ENCODE measurements at regions not wholly inside any gene's neighbourhood (a gene's known extent, or its start where the extent isn't known, plus 50 kb on each side); places are given as distances from the start of the nearest gene placed in this dataset.
"Not testable (repeated sequence)": the region's sequence is repeated elsewhere in the genome, so short reads cannot be mapped to it uniquely, and the experiment has no call there.

- no peaks in the 10 kb centered on the region for H3K27me3 Mint-ChIP-seq
- H3K36me3 Mint-ChIP-seq: no peaks in the 10 kb centered on the region
- peaks cover 16% of the 10 kb centered on the region for H3K9me3 Mint-ChIP-seq
- H3K27ac Mint-ChIP-seq: no peak overlapping the region
- H3K4me1 Mint-ChIP-seq: no peaks in the 10 kb centered on the region
- no peak overlapping the region for H3K4me3 Mint-ChIP-seq
- DNase-seq: no peak
Measured at GRCh38 chr9:73889023-73889422, 608.1 kb upstream of the RORB start.

DNA sequence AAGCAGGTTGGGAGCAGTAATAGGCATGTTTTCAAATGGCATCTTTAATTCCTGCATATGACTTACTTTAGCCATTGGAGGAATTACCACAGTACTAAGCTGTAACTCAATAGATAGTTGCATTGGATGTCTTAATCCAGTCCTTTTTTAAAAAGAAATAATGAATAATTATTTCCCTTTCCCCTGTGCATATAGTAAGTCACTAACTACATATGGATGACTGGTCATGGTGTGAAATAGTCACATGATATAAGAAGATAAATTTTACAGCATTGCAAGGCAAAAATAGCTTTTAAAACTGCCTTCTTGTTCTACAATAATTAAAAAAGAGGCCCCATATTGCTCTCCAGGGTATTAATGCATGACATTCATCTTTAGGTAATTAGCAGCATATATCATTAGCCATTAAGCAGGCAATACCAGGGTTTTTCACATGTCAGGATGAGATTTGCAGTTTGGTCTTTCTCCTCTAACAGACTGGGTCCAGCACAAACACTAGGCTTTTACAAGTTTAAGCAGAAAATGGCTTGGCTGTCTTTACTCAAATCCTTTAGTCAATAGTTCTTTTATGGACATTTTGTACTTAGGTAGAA lies 606.4 kb upstream of the RORB start:
- H3K36me3 Mint-ChIP-seq: no peaks in the 10 kb centered on the region
- no peaks in the 10 kb centered on the region for H3K27me3 Mint-ChIP-seq
- H3K27ac Mint-ChIP-seq: no peak overlapping the region
- peaks cover 8% of the 10 kb centered on the region for H3K9me3 Mint-ChIP-seq
- no peak overlapping the region for H3K4me3 Mint-ChIP-seq
- no peaks in the 10 kb centered on the region for H3K4me1 Mint-ChIP-seq
- no peak for DNase-seq

GRCh38 chr9:73892335-73892734 lies 604.8 kb upstream of the RORB start:
- H3K36me3 Mint-ChIP-seq: no peaks in the 10 kb centered on the region
- H3K4me3 Mint-ChIP-seq: no peak overlapping the region
- peaks cover 4% of the 10 kb centered on the region for H3K9me3 Mint-ChIP-seq
- H3K27ac Mint-ChIP-seq: no peak overlapping the region
- DNase-seq: no peak
- H3K4me1 Mint-ChIP-seq: no peaks in the 10 kb centered on the region
- H3K27me3 Mint-ChIP-seq: no peaks in the 10 kb centered on the region

GRCh38 chr9:73893230-73893629 lies 603.9 kb upstream of the RORB start:
- peaks cover 1% of the 10 kb centered on the region for H3K9me3 Mint-ChIP-seq
- H3K4me1 Mint-ChIP-seq: no peaks in the 10 kb centered on the region
- H3K4me3 Mint-ChIP-seq: no peak overlapping the region
- no peaks in the 10 kb centered on the region for H3K27me3 Mint-ChIP-seq
- no peaks in the 10 kb centered on the region for H3K36me3 Mint-ChIP-seq
- no peak for DNase-seq
- no peak overlapping the region for H3K27ac Mint-ChIP-seq

- H3K9me3 Mint-ChIP-seq: peaks cover 4% of the 10 kb centered on the region
- H3K27ac Mint-ChIP-seq: no peak overlapping the region
- H3K4me1 Mint-ChIP-seq: no peaks in the 10 kb centered on the region
- H3K27me3 Mint-ChIP-seq: no peaks in the 10 kb centered on the region
- H3K4me3 Mint-ChIP-seq: no peak overlapping the region
- no peak for DNase-seq
- H3K36me3 Mint-ChIP-seq: no peaks in the 10 kb centered on the region
Measured at GRCh38 chr9:73896061-73896460, 601.1 kb upstream of the RORB start.

DNA sequence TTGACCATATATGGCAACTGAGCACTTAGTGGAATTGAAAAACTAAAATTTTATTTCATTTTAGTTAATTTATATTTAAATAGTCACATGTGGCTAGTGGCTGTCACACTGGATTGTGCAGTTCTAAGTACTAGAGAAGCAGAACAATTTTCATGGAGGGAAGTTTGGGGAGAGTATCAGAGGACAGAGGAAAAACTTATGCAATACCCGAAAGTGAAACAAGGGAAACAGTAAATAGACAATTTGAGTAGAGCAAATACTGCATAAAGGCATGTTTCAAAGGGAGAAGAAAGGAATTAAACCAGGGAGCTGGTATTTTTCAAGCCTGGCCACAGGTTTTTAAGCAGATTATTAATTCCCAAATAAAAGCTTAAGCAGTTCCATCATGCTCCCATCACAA lies 590.5 kb upstream of the RORB start:
- Mint-ChIP-seq H3K4me3 (no peak overlapping the region), H3K4me1 (no peaks in the 10 kb centered on the region), H3K27ac (no peak overlapping the region), H3K9me3 (no peaks in the 10 kb centered on the region), H3K36me3 (no peaks in the 10 kb centered on the region), H3K27me3 (no peaks in the 10 kb centered on the region)
- DNase-seq: no peak

DNA sequence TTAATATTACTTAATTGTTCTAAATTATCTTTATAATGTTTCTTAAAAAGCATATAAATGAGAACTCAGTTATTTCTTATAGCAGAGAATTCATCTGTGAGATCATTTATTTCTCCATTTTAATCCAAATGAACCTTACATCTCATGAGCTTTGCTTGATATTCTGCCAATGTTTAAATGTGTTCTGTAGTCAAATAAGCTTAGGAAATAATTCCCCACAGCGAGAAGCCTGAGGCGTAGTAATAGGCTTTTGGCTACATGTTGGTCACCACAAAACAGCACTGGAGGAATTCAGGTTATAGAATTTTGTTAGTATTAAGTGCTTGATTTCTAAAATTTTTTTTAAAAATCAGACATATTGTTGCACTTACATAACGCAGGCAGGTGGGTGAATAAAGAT lies 585.3 kb upstream of the RORB start:
- DNase-seq: no peak
- Mint-ChIP-seq H3K36me3 (no peaks in the 10 kb centered on the region), H3K9me3 (no peaks in the 10 kb centered on the region), H3K4me1 (no peaks in the 10 kb centered on the region), H3K27me3 (no peaks in the 10 kb centered on the region), H3K4me3 (no peak overlapping the region), H3K27ac (no peak overlapping the region)

- Mint-ChIP-seq H3K9me3 (no peaks in the 10 kb centered on the region), H3K27ac (no peak overlapping the region), H3K36me3 (no peaks in the 10 kb centered on the region), H3K4me1 (no peaks in the 10 kb centered on the region), H3K4me3 (no peak overlapping the region), H3K27me3 (no peaks in the 10 kb centered on the region)
- DNase-seq: no peak
Measured at GRCh38 chr9:73916016-73916673, 581.0 kb upstream of the RORB start.

- no peak overlapping the region for H3K27ac Mint-ChIP-seq
- no peaks in the 10 kb centered on the region for H3K4me1 Mint-ChIP-seq
- no peaks in the 10 kb centered on the region for H3K36me3 Mint-ChIP-seq
- H3K4me3 Mint-ChIP-seq: no peak overlapping the region
- DNase-seq: no peak
- no peaks in the 10 kb centered on the region for H3K9me3 Mint-ChIP-seq
- H3K27me3 Mint-ChIP-seq: no peaks in the 10 kb centered on the region
Measured at GRCh38 chr9:73919712-73920111, 577.4 kb upstream of the RORB start.

GRCh38 chr9:73923796-73924195 lies 573.3 kb upstream of the RORB start:
- no peaks in the 10 kb centered on the region for H3K9me3 Mint-ChIP-seq

DNA sequence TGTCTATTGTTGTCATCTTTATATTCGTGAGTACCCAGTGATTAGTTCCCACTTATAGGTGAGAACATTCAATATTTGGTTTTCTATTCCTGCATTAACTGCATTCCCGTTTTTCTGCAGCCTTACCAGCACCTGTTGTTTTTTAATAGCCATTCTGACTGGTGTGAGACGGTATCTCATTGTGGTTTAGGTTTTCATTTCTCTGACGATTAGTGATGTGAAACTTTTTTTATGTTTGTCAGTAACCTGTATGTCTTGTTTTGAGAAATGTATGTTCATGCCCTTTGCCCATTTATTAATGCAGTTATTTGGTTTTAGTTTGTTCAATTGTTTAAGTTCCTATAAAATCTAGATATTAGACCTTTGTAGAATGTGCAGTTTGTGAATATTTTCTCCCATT lies 546.0 kb upstream of the RORB start:
- no peaks in the 10 kb centered on the region for H3K4me1 Mint-ChIP-seq
- no peaks in the 10 kb centered on the region for H3K36me3 Mint-ChIP-seq
- peaks cover 4% of the 10 kb centered on the region for H3K9me3 Mint-ChIP-seq
- no peak overlapping the region for H3K27ac Mint-ChIP-seq
- no peak for DNase-seq
- no peaks in the 10 kb centered on the region for H3K27me3 Mint-ChIP-seq
- H3K4me3 Mint-ChIP-seq: no peak overlapping the region

More at GRCh38 chr9:73923796-73924195, 573.3 kb upstream of the RORB start:
- H3K4me1 Mint-ChIP-seq: no peaks in the 10 kb centered on the region
- no peaks in the 10 kb centered on the region for H3K36me3 Mint-ChIP-seq
- no peak overlapping the region for H3K27ac Mint-ChIP-seq
- H3K27me3 Mint-ChIP-seq: no peaks in the 10 kb centered on the region
- H3K4me3 Mint-ChIP-seq: no peak overlapping the region
- DNase-seq: no peak

DNA sequence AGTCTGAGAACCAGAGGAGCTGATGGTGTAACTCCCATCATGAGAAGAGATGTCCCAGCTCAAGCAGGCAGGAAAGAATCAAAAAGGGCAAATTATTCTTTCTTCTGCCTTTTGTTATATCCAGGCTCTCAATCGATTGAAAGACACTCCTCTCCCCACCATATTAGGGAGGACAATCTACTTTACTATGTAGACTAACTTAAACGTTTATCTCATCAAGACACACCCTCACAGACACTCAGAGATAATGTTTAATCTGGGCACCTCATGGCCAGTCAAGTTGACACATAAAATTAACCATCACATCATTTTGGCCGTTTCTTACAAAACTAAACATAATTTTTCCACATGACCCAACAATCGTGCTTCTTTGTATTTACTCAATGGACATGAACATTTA lies 534.3 kb upstream of the RORB start:
- no peak for DNase-seq
- Mint-ChIP-seq H3K36me3 (no peaks in the 10 kb centered on the region), H3K27me3 (no peaks in the 10 kb centered on the region), H3K27ac (no peak overlapping the region), H3K9me3 (no peaks in the 10 kb centered on the region), H3K4me1 (no peaks in the 10 kb centered on the region), H3K4me3 (no peak overlapping the region)

- Mint-ChIP-seq H3K4me1 (no peaks in the 10 kb centered on the region), H3K36me3 (no peaks in the 10 kb centered on the region), H3K27me3 (no peaks in the 10 kb centered on the region), H3K4me3 (no peak overlapping the region), H3K27ac (no peak overlapping the region), H3K9me3 (peaks cover 6% of the 10 kb centered on the region)
- no peak for DNase-seq
Measured at GRCh38 chr9:73969936-73970335, 527.2 kb upstream of the RORB start.

GRCh38 chr9:73976424-73976823 lies 520.7 kb upstream of the RORB start:
- not testable (repeated sequence) for H3K9me3 Mint-ChIP-seq, H3K27ac Mint-ChIP-seq, H3K36me3 Mint-ChIP-seq, H3K4me3 Mint-ChIP-seq, DNase-seq, H3K27me3 Mint-ChIP-seq, H3K4me1 Mint-ChIP-seq

GRCh38 chr9:73979894-73980264 lies 517.3 kb upstream of the RORB start:
- Mint-ChIP-seq H3K27me3 (no peaks in the 10 kb centered on the region), H3K9me3 (no peaks in the 10 kb centered on the region), H3K4me3 (no peak overlapping the region), H3K27ac (no peak overlapping the region), H3K36me3 (no peaks in the 10 kb centered on the region), H3K4me1 (no peaks in the 10 kb centered on the region)
- DNase-seq: no peak

DNA sequence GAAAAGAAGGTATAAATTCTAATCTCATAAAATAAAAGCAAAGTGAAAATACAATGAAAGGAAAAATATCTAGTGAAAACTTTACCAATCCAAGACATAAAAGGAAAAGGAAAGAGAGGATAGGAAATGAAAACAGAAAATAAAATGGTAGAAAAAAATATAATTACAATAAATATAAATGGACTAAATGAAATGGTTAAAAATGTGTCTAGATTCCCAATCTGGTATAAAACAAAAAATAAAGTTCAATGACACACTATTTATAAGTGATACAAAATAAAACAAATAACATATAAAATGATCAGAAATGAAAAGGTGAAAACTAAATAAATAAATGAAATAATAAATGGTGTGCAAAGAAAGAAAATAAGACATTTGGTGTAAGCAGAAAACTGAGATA lies 516.4 kb upstream of the RORB start:
- Mint-ChIP-seq H3K36me3 (no peaks in the 10 kb centered on the region), H3K4me3 (no peak overlapping the region), H3K4me1 (no peaks in the 10 kb centered on the region), H3K27me3 (no peaks in the 10 kb centered on the region), H3K27ac (no peak overlapping the region), H3K9me3 (peaks cover under 1% of the 10 kb centered on the region)
- DNase-seq: no peak

All from activated naive CD8-positive, alpha-beta T cell treated with anti-CD3 and anti-CD28 coated beads for 36 hours (primary cell).